ENCODE measurements at regions not wholly inside any gene's neighbourhood (a gene's known extent, or its start where the extent isn't known, plus 50 kb on each side); places are given as distances from the start of the nearest gene placed in this dataset.

- no peak for TF ChIP-seq CTCF (IDR thresholded peaks at IDR 0.05; ENCODE audit: poor library complexity, severe bottlenecking)
- Histone ChIP-seq H3K27me3 (ENCODE audit: insufficient read depth, poor library complexity, severe bottlenecking) (no peaks in the 10 kb centered on the region), H3K27ac (ENCODE audit: poor library complexity, severe bottlenecking) (no peak overlapping the region), H3K36me3 (ENCODE audit: low read depth) (no peaks in the 10 kb centered on the region), H3K4me3 (ENCODE audit: severe bottlenecking) (no peak overlapping the region), H3K9me3 (ENCODE audit: severe bottlenecking) (no peaks in the 10 kb centered on the region), H3K4me1 (ENCODE audit: insufficient read depth, poor library complexity, severe bottlenecking) (peaks cover 7% of the 10 kb centered on the region)
- DNase-seq (ENCODE audit: low spot score), result peak; percentile 62
- ATAC-seq (ENCODE audit: low read depth), result no peak
Measured at GRCh38 chr20:58076405-58076804, 152.0 kb downstream of the ANKRD60 start.

- no peaks in the 10 kb centered on the region for H3K27me3 ChIP-seq (ENCODE audit: insufficient read depth, poor library complexity, severe bottlenecking)
- TF ChIP-seq CTCF (IDR thresholded peaks at IDR 0.05; ENCODE audit: poor library complexity, severe bottlenecking), result no peak
- H3K27ac ChIP-seq (ENCODE audit: poor library complexity, severe bottlenecking), result no peak overlapping the region
- ATAC-seq (ENCODE audit: low read depth) (no peak), DNase-seq (ENCODE audit: low spot score) (peak; percentile 58)
- H3K4me3 ChIP-seq (ENCODE audit: severe bottlenecking), result no peak overlapping the region
- H3K4me1 ChIP-seq (ENCODE audit: insufficient read depth, poor library complexity, severe bottlenecking), result peaks cover 7% of the 10 kb centered on the region
- no peaks in the 10 kb centered on the region for H3K9me3 ChIP-seq (ENCODE audit: severe bottlenecking)
- no peaks in the 10 kb centered on the region for H3K36me3 ChIP-seq (ENCODE audit: low read depth)
Measured at GRCh38 chr20:58075586-58076345, 152.7 kb downstream of the ANKRD60 start.

- Histone ChIP-seq H3K4me3 (ENCODE audit: severe bottlenecking) (no peak overlapping the region), H3K27me3 (ENCODE audit: insufficient read depth, poor library complexity, severe bottlenecking) (no peaks in the 10 kb centered on the region), H3K4me1 (ENCODE audit: insufficient read depth, poor library complexity, severe bottlenecking) (peaks cover 7% of the 10 kb centered on the region), H3K27ac (ENCODE audit: poor library complexity, severe bottlenecking) (no peak overlapping the region), H3K9me3 (ENCODE audit: severe bottlenecking) (no peaks in the 10 kb centered on the region), H3K36me3 (ENCODE audit: low read depth) (no peaks in the 10 kb centered on the region)
- DNase-seq (ENCODE audit: low spot score) (peak; percentile 45), ATAC-seq (ENCODE audit: low read depth) (peak; percentile 47; the same call in 2 of the 3 replicates)
- no peak for TF ChIP-seq CTCF (IDR thresholded peaks at IDR 0.05; ENCODE audit: poor library complexity, severe bottlenecking)
Measured at GRCh38 chr20:58073945-58074856, 154.3 kb downstream of the ANKRD60 start.

GRCh38 chr20:58072695-58073671 is 155.5 kb downstream of the ANKRD60 start:
- H3K4me3 ChIP-seq (ENCODE audit: severe bottlenecking), result no peak overlapping the region
- no peaks in the 10 kb centered on the region for H3K9me3 ChIP-seq (ENCODE audit: severe bottlenecking)
- H3K27ac ChIP-seq (ENCODE audit: poor library complexity, severe bottlenecking), result no peak overlapping the region
- H3K27me3 ChIP-seq (ENCODE audit: insufficient read depth, poor library complexity, severe bottlenecking), result no peaks in the 10 kb centered on the region
- peaks cover 3% of the 10 kb centered on the region for H3K4me1 ChIP-seq (ENCODE audit: insufficient read depth, poor library complexity, severe bottlenecking)
- no peak for TF ChIP-seq CTCF (IDR thresholded peaks at IDR 0.05; ENCODE audit: poor library complexity, severe bottlenecking)
- no peak for ATAC-seq (ENCODE audit: low read depth)
- peak; percentile 78 for DNase-seq (ENCODE audit: low spot score)
- no peaks in the 10 kb centered on the region for H3K36me3 ChIP-seq (ENCODE audit: low read depth)

Measured in RWPE2 (cell line).